RWPE2 (cell line): ENCODE measurements at regions not wholly inside any gene's neighbourhood (a gene's known extent, or its start where the extent isn't known, plus 50 kb on each side); places are given as distances from the start of the nearest gene placed in this dataset.

Experiments
- ATAC-seq: fragments of 200-7000 bp; cut with Tn5 transposase; 3 replicates; pipeline ENCODE4 v1.9.1; 2021; ENCODE audit warnings: low read depth
- DNase-seq: peaks from one replicate; pipeline ENCODE4 v3.0.0-alpha.2; 2020; ENCODE audit warnings: low spot score
- H3K27ac ChIP-seq: fragments of 450-650 bp; 2 replicates; pipeline ENCODE4 v1.5.1; 2017; ENCODE audit warnings: mild to moderate bottlenecking; ENCODE audit not compliant: poor library complexity, severe bottlenecking
- H3K27me3 ChIP-seq: fragments of 250-450 bp; sonication (Bioruptor Pico); 2 replicates; pipeline ENCODE4 v1.5.1; 2021; ENCODE audit warnings: mild to moderate bottlenecking, moderate library complexity; ENCODE audit not compliant: insufficient read depth, poor library complexity, severe bottlenecking
- H3K36me3 ChIP-seq: fragments of 250-450 bp; sonication (Bioruptor Pico); 2 replicates; pipeline ENCODE4 v1.5.1; 2020; ENCODE audit warnings: low read depth, mild to moderate bottlenecking, moderate library complexity
- H3K4me1 ChIP-seq: fragments of 250-450 bp; sonication (Bioruptor Pico); 2 replicates; pipeline ENCODE4 v1.5.1; 2021; ENCODE audit warnings: mild to moderate bottlenecking, moderate library complexity; ENCODE audit not compliant: insufficient read depth, poor library complexity, severe bottlenecking
- H3K4me3 ChIP-seq: fragments of 250-450 bp; sonication (Bioruptor Pico); 2 replicates; pipeline ENCODE4 v1.5.1; 2021; ENCODE audit warnings: mild to moderate bottlenecking, moderate library complexity; ENCODE audit not compliant: severe bottlenecking
- H3K9me3 ChIP-seq: fragments of 250-450 bp; sonication (Bioruptor Pico); 2 replicates; pipeline ENCODE4 v1.5.1; 2021; ENCODE audit warnings: mild to moderate bottlenecking, moderate library complexity; ENCODE audit not compliant: severe bottlenecking
- CTCF ChIP-seq: fragments of 450-650 bp; IDR thresholded peaks from one replicate; pipeline ENCODE4 v1.5.1; 2017; ENCODE audit warnings: mild to moderate bottlenecking, moderate library complexity; ENCODE audit not compliant: poor library complexity, severe bottlenecking

GRCh38 chr17:12302711-12303110 is 282.0 kb downstream of the MAP2K4 start:
- Histone ChIP-seq H3K27me3 (no peaks in the 10 kb centered on the region), H3K27ac (no peak overlapping the region), H3K4me3 (no peak overlapping the region), H3K9me3 (no peaks in the 10 kb centered on the region), H3K36me3 (no peaks in the 10 kb centered on the region), H3K4me1 (no peaks in the 10 kb centered on the region)
- ATAC-seq, result no peak
- TF ChIP-seq CTCF, result no peak
- DNase-seq, result no peak

GRCh38 chr17:12310811-12311210 is 290.1 kb downstream of the MAP2K4 start:
- H3K4me3 ChIP-seq, result no peak overlapping the region
- no peaks in the 10 kb centered on the region for H3K4me1 ChIP-seq
- no peaks in the 10 kb centered on the region for H3K9me3 ChIP-seq
- H3K36me3 ChIP-seq, result no peaks in the 10 kb centered on the region
- TF ChIP-seq CTCF, result no peak
- no peak overlapping the region for H3K27ac ChIP-seq
- ATAC-seq (no peak), DNase-seq (no peak)
- no peaks in the 10 kb centered on the region for H3K27me3 ChIP-seq

- H3K36me3 ChIP-seq, result no peaks in the 10 kb centered on the region
- H3K9me3 ChIP-seq, result no peaks in the 10 kb centered on the region
- DNase-seq, result no peak
- no peak for TF ChIP-seq CTCF
- H3K27me3 ChIP-seq, result no peaks in the 10 kb centered on the region
- no peak overlapping the region for H3K4me3 ChIP-seq
- no peaks in the 10 kb centered on the region for H3K4me1 ChIP-seq
- no peak for ATAC-seq
- H3K27ac ChIP-seq, result no peak overlapping the region
These were observed 292.0 kb downstream of the MAP2K4 start for GRCh38 chr17:12312692-12313091.

- DNase-seq (no peak), ATAC-seq (no peak)
- no peak for TF ChIP-seq CTCF
- no peaks in the 10 kb centered on the region for H3K4me1 ChIP-seq
- no peak overlapping the region for H3K4me3 ChIP-seq
- H3K27ac ChIP-seq, result no peak overlapping the region
- no peaks in the 10 kb centered on the region for H3K36me3 ChIP-seq
- H3K9me3 ChIP-seq, result no peaks in the 10 kb centered on the region
- no peaks in the 10 kb centered on the region for H3K27me3 ChIP-seq
These were observed 293.1 kb downstream of the MAP2K4 start for GRCh38 chr17:12313786-12314185.

GRCh38 chr17:12316021-12316420 is 295.3 kb downstream of the MAP2K4 start:
- H3K9me3 ChIP-seq, result no peaks in the 10 kb centered on the region
- DNase-seq, result no peak
- no peaks in the 10 kb centered on the region for H3K36me3 ChIP-seq
- no peak for ATAC-seq
- TF ChIP-seq CTCF, result no peak
- H3K27ac ChIP-seq, result no peak overlapping the region
- H3K4me1 ChIP-seq, result no peaks in the 10 kb centered on the region
- H3K27me3 ChIP-seq, result no peaks in the 10 kb centered on the region
- H3K4me3 ChIP-seq, result no peak overlapping the region
